Left lung (tissue), 4 donors: ENCODE measurements at regions not wholly inside any gene's neighbourhood (a gene's known extent, or its start where the extent isn't known, plus 50 kb on each side); places are given as distances from the start of the nearest gene placed in this dataset.

ENCODE experiments used
- ATAC-seq: fragments of 200-7000 bp; cut with Tn5 transposase; one replicate; pipeline ENCODE4 v1.9.1; 2020; ENCODE audit warnings: moderate library complexity
- DNase-seq, 4 donors: peaks; one replicate each; pipeline ENCODE4 v3.0.0-alpha.2; 2013 to 2020
- H3K27ac ChIP-seq, 2 donors: fragments of 200-600 bp; sonication (generic) in 1 of 2; one replicate each; pipeline versions ENCODE4 v1.5.0 to v1.8.0; 2020 to 2021
- H3K27me3 ChIP-seq, 2 donors: fragments of 200-600 bp; sonication (generic) in 1 of 2; one replicate each; pipeline versions ENCODE4 v1.5.0 to v1.8.0; 2020 to 2021
- H3K36me3 ChIP-seq, 2 donors: fragments of 200-600 bp; sonication (generic) in 1 of 2; one replicate each; pipeline versions ENCODE4 v1.5.0 to v1.8.0; 2020 to 2021
- H3K4me1 ChIP-seq, 2 donors: fragments of 200-600 bp; one replicate each; pipeline ENCODE4 v1.8.0; 2021
- H3K4me3 ChIP-seq, 2 donors: fragments of 200-600 bp; sonication (generic) in 1 of 2; one replicate each; pipeline versions ENCODE4 v1.5.0 to v1.8.0; 2020 to 2021; ENCODE audit warnings: mild to moderate bottlenecking in 1 of 2
- H3K9me3 ChIP-seq, 2 donors: fragments of 200-600 bp; sonication (generic) in 1 of 2; one replicate each; pipeline versions ENCODE4 v1.5.0 to v1.8.0; 2020 to 2021
- intact Hi-C, 2 donors: fragments of 100-400 bp; cut with DNase I; formaldehyde crosslinking; loops; one replicate each; pipeline versions ENCODE4 v1.11.2 to v1.14.2; 2022
- TF ChIP-seq, protein P1 (sequence below), 2 donors: fragments of 200-600 bp; sonication (generic) in 1 of 2; IDR thresholded peaks; one replicate each; pipeline versions ENCODE4 v1.5.0 to v1.8.0; 2021; ENCODE audit warnings: antibody characterized with exemption in 2 of 2
- donor health status: DM: no; HTN: yes; CAD: no.
- donor health status: DM: no; HTN: no; CAD: no.

DNA sequence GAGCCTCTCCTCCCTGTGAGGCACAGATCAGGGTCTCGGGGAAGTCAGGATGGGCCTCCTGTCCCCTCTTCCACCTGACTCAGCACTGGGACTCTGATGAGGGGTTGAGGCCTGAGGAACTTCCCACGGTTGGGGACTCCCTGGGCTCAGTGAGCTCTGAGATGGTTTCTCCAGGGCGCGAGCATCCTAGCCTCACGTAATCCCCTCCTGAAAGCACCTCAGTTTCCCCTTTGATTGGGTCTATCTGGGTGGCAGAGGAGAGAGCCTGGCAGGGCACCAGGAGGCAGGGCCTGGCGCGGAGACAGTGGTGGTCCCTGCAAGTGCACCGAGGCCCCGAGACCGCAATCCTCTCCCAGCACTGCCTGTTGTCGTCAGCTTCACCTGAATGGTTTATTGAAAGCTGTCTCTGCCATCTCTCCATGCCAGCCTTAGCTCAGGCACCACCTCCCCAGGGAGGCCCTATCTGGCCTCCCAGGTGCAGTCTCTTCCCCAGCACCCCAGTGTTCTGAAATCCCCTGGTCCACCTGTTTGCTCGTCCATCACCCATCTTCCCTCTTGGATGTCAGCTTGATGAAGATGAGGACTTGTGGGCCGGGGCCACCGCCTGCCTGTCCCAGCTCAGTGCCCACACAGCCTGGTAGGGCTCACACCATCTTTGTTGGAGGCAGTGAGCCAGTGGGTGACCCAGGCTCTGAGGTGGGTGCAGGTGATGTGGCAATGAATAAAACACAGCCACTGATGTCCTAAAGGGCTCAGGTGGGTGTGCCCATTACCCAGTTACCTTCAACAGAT, 52.2 kb upstream of the PCSK6 start:
- H3K27ac ChIP-seq, result no peak overlapping the region
- ATAC-seq, result no peak
- peaks cover 0 to 16% of the 10 kb centered on the region in 2 donors for H3K27me3 ChIP-seq
- no peak overlapping the region for H3K4me3 ChIP-seq
- no peaks in the 10 kb centered on the region for H3K4me1 ChIP-seq
- no peak for DNase-seq
- intact Hi-C loops, result no loop called here
- TF ChIP-seq, protein P1, sequence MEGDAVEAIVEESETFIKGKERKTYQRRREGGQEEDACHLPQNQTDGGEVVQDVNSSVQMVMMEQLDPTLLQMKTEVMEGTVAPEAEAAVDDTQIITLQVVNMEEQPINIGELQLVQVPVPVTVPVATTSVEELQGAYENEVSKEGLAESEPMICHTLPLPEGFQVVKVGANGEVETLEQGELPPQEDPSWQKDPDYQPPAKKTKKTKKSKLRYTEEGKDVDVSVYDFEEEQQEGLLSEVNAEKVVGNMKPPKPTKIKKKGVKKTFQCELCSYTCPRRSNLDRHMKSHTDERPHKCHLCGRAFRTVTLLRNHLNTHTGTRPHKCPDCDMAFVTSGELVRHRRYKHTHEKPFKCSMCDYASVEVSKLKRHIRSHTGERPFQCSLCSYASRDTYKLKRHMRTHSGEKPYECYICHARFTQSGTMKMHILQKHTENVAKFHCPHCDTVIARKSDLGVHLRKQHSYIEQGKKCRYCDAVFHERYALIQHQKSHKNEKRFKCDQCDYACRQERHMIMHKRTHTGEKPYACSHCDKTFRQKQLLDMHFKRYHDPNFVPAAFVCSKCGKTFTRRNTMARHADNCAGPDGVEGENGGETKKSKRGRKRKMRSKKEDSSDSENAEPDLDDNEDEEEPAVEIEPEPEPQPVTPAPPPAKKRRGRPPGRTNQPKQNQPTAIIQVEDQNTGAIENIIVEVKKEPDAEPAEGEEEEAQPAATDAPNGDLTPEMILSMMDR (IDR thresholded peaks at IDR 0.05), result no peak
- no peaks in the 10 kb centered on the region for H3K36me3 ChIP-seq
- no peaks in the 10 kb centered on the region for H3K9me3 ChIP-seq

DNA sequence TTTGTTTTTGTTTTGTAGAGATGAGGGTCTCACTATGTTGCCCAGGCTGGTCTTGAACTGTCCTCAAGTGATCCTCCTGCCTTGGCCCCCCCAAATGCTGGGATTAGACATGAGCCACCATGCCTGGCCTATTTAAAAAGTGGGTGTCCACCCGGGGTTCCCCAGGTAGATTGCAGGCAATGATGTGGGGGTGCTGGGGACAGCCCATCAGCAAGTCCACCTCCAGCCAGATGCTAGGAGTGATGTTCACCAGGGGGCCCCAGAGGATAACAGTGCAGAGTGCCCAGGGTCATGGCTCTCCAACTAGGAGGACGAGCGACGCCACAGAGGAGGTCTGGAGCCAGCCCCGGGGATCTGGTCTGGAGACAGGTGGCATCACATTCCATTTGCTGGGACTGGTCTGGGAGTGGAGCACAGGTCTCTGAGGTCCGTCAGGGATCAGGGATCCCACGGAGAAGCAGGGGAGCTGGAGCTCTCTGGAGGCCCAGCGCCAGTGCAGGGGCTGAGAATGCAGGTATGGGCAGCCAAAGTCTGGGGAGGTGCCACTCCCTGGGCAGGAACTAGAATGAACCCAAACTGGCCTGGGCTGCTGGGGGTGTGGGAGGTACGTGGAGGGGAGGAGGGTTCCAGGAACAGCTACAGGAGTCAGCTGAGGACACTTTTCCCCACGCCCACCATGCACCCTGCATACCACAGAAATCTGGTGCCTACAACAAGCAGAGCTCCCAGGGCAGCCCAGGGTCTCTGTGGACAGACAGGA, 51.2 kb upstream of the PCSK6 start:
- DNase-seq (no peak), ATAC-seq (no peak)
- Histone ChIP-seq H3K9me3 (no peaks in the 10 kb centered on the region), H3K4me1 (no peaks in the 10 kb centered on the region), H3K36me3 (no peaks in the 10 kb centered on the region), H3K4me3 (no peak overlapping the region), H3K27me3 (peaks cover 0 to 16% of the 10 kb centered on the region in 2 donors), H3K27ac (no peak overlapping the region)
- TF ChIP-seq, protein P1 (IDR thresholded peaks at IDR 0.05), result no peak
- intact Hi-C loops, result no loop called here

DNA sequence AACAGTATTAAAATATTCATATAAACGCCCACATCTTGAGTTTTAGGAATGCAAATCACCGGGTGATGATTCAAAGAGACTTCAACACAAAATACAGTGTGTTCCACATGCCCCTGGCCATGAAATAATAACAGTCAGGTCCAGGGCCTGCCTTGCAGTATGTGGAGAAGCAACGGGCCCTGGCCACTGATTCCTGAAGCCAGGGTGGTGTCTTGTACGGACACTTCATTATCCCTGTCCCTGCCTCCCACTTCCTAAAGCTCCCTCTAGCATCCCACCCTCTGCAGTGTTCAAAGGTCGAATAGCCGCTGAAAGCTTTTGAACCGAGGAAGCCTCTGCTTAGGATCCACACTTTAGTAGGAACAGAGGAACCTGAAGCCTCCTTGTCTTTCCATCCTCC, 50.4 kb upstream of the PCSK6 start:
- no peaks in the 10 kb centered on the region for H3K36me3 ChIP-seq
- H3K4me1 ChIP-seq, result no peaks in the 10 kb centered on the region
- TF ChIP-seq, protein P1 (IDR thresholded peaks at IDR 0.05), result no peak
- no peak overlapping the region for H3K27ac ChIP-seq
- intact Hi-C loops, result no loop called here
- H3K27me3 ChIP-seq, result peaks cover 0 to 8% of the 10 kb centered on the region in 2 donors
- ATAC-seq (no peak), DNase-seq (no peak)
- no peak overlapping the region for H3K4me3 ChIP-seq
- H3K9me3 ChIP-seq, result no peaks in the 10 kb centered on the region

DNA sequence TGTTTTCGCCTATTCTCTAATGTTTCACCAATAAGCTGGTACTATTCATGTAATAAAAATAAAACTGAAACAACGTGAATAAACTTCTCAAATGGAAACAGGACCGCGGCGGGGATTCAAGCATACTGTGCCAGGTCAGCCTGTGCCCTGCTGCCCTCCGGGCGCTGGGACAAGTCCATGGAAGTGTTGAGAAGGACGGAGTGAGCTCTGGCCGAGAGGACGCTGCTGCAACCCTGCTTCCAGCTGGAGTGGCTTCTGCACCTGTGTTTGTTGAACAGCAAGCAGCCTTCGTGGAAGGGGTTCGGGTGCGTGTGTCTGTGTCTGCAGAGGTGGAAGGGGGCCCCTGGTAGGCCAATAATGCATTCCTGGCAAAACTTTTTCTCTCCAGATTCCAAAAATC, 50.0 kb upstream of the PCSK6 start:
- ATAC-seq, result no peak
- no peak for DNase-seq
- Histone ChIP-seq H3K36me3 (no peaks in the 10 kb centered on the region), H3K27me3 (peaks cover 0 to 6% of the 10 kb centered on the region in 2 donors), H3K9me3 (no peaks in the 10 kb centered on the region), H3K4me1 (no peaks in the 10 kb centered on the region), H3K4me3 (no peak overlapping the region), H3K27ac (no peak overlapping the region)
- TF ChIP-seq, protein P1 (IDR thresholded peaks at IDR 0.05), result no peak
- intact Hi-C loops, result no loop called here
